ENCODE measurements at regions not wholly inside any gene's neighbourhood (a gene's known extent, or its start where the extent isn't known, plus 50 kb on each side); places are given as distances from the start of the nearest gene placed in this dataset.

DNA sequence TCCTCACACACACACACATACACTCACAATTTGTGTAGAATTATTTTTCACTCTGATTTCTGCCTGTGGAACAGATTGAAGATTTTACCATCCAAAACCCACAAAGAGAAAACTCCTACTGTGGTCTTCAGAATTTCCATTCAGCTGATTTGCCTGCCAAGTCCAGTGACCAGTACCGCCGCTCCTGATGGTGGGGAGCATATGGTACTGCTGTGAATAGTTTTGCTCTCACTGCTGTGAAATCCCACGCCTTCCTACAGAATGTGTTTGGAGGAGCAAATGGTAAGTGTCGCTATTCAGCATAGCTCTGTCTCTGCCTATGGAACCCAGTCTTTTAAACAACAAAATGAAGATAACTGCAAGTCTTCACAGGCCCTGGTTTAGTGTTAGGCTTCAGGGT is 629.5 kb downstream of the LMO4 start:
- no peak for TF ChIP-seq ZFP3 (CRISPR knock-in tag; IDR thresholded peaks at IDR 0.05)
- ATAC-seq, result no peak

DNA sequence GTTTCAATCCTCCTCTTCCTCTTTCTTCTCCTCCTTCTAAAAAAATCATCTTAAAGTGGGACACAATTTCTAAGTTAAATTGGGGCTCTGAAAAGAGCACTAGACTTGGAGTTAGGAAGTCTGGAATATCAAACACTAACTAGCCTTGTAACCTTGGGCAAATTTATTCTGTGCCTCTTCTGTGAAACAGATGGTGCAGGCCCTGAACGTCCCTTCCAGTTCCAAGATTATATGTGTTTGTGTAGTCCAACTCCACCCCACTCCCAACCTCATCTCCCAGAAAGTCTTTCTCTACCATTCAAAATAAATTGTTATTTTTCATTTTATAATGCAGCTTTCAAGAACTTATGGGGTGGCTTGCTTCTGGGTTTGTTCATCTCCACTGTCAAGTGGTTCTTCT is 630.0 kb downstream of the LMO4 start:
- TF ChIP-seq PPARA (CRISPR knock-in tag; IDR thresholded peaks at IDR 0.05; ENCODE audit: borderline replicate concordance), result no peak
- no peak for TF ChIP-seq TOX (CRISPR knock-in tag; IDR thresholded peaks at IDR 0.05; ENCODE audit: borderline replicate concordance)
- no peak for TF ChIP-seq ZNF8 (CRISPR knock-in tag; IDR thresholded peaks at IDR 0.05)
- TF ChIP-seq BACH2 (CRISPR knock-in tag; IDR thresholded peaks at IDR 0.05; ENCODE audit: borderline replicate concordance), result no peak
- TF ChIP-seq, protein P1, sequence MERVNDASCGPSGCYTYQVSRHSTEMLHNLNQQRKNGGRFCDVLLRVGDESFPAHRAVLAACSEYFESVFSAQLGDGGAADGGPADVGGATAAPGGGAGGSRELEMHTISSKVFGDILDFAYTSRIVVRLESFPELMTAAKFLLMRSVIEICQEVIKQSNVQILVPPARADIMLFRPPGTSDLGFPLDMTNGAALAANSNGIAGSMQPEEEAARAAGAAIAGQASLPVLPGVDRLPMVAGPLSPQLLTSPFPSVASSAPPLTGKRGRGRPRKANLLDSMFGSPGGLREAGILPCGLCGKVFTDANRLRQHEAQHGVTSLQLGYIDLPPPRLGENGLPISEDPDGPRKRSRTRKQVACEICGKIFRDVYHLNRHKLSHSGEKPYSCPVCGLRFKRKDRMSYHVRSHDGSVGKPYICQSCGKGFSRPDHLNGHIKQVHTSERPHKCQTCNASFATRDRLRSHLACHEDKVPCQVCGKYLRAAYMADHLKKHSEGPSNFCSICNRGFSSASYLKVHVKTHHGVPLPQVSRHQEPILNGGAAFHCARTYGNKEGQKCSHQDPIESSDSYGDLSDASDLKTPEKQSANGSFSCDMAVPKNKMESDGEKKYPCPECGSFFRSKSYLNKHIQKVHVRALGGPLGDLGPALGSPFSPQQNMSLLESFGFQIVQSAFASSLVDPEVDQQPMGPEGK (CRISPR knock-in tag; IDR thresholded peaks at IDR 0.05; ENCODE audit: borderline replicate concordance), result no peak
- TF ChIP-seq ZNF70 (CRISPR knock-in tag; IDR thresholded peaks at IDR 0.05), result no peak
- no peak for TF ChIP-seq TCF4 (CRISPR knock-in tag; IDR thresholded peaks at IDR 0.05; ENCODE audit: borderline replicate concordance)
- no peak for TF ChIP-seq GLIS3 (CRISPR knock-in tag; IDR thresholded peaks at IDR 0.05)
- no peak for ATAC-seq

DNA sequence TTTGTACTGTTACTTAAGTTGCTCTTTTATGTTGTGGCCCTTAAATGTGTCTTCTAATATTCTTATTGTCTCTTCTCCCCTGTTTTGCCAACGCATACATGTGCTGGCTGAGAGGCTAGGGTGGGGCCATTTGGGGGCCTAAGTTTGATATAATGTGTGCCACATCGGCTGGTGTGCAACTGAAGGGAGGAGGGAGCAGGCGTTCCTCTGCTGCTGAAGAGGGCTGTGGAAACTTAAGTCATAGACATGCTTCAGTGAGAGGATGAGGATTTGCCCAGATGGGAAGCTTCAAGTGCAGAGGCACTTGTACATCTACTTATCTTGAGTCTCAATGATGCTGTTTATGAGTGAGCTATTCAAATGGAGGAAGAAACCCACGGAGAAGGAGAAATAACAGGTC is 630.6 kb downstream of the LMO4 start:
- TF ChIP-seq, protein P1 (CRISPR knock-in tag; IDR thresholded peaks at IDR 0.05; ENCODE audit: borderline replicate concordance), result no peak
- TF ChIP-seq, protein P2, sequence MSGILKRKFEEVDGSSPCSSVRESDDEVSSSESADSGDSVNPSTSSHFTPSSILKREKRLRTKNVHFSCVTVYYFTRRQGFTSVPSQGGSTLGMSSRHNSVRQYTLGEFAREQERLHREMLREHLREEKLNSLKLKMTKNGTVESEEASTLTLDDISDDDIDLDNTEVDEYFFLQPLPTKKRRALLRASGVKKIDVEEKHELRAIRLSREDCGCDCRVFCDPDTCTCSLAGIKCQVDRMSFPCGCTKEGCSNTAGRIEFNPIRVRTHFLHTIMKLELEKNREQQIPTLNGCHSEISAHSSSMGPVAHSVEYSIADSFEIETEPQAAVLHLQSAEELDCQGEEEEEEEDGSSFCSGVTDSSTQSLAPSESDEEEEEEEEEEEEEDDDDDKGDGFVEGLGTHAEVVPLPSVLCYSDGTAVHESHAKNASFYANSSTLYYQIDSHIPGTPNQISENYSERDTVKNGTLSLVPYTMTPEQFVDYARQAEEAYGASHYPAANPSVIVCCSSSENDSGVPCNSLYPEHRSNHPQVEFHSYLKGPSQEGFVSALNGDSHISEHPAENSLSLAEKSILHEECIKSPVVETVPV (CRISPR knock-in tag; IDR thresholded peaks at IDR 0.05), result no peak
- TF ChIP-seq OSR1 (CRISPR knock-in tag; IDR thresholded peaks at IDR 0.05) (no peak), ZC3H10 (CRISPR knock-in tag; IDR thresholded peaks at IDR 0.05) (no peak), ESRRG (CRISPR knock-in tag; IDR thresholded peaks at IDR 0.05) (no peak), ARNTL (CRISPR knock-in tag; IDR thresholded peaks at IDR 0.05; ENCODE audit: borderline replicate concordance, low read depth) (no peak)
- no peak for ATAC-seq

DNA sequence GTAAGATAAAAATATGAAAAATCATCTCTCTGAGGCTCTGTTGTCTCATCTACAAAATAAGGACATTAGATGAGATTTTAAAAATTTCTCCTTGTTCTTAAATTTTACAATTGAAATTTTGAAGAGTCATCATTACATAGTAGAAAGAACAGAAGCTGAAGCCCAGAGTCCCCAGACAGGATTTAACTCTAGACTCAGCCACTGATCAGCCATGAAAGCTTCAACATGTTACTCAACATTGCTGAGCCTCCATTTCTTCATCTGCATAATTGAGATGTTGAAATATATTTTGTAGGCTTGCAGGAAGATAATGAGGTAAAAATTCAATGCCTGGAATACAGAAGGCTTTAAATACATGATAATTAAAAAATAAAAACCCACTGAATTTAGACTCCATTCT is 633.3 kb downstream of the LMO4 start:
- TF ChIP-seq ZC3H10 (CRISPR knock-in tag; IDR thresholded peaks at IDR 0.05), result no peak
- TF ChIP-seq GLIS3 (CRISPR knock-in tag; IDR thresholded peaks at IDR 0.05), result no peak
- TF ChIP-seq BACH2 (CRISPR knock-in tag; IDR thresholded peaks at IDR 0.05; ENCODE audit: borderline replicate concordance), result no peak
- TF ChIP-seq, protein P1 (CRISPR knock-in tag; IDR thresholded peaks at IDR 0.05; ENCODE audit: borderline replicate concordance), result no peak
- no peak for TF ChIP-seq OSR1 (CRISPR knock-in tag; IDR thresholded peaks at IDR 0.05)
- TF ChIP-seq, protein P3, sequence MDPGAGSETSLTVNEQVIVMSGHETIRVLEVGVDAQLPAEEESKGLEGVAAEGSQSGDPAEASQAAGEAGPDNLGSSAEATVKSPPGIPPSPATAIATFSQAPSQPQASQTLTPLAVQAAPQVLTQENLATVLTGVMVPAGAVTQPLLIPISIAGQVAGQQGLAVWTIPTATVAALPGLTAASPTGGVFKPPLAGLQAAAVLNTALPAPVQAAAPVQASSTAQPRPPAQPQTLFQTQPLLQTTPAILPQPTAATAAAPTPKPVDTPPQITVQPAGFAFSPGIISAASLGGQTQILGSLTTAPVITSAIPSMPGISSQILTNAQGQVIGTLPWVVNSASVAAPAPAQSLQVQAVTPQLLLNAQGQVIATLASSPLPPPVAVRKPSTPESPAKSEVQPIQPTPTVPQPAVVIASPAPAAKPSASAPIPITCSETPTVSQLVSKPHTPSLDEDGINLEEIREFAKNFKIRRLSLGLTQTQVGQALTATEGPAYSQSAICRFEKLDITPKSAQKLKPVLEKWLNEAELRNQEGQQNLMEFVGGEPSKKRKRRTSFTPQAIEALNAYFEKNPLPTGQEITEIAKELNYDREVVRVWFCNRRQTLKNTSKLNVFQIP (CRISPR knock-in tag; IDR thresholded peaks at IDR 0.05; ENCODE audit: borderline replicate concordance, low read depth), result no peak
- TF ChIP-seq ZFP3 (CRISPR knock-in tag; IDR thresholded peaks at IDR 0.05), result no peak
- TF ChIP-seq ISL1 (CRISPR knock-in tag; IDR thresholded peaks at IDR 0.05), result no peak
- TF ChIP-seq CSDC2 (CRISPR knock-in tag; IDR thresholded peaks at IDR 0.05), result no peak
- no peak for TF ChIP-seq ZNF565 (CRISPR knock-in tag; conservative IDR thresholded peaks at IDR 0.05; ENCODE audit: low read depth)
- TF ChIP-seq ARNTL (CRISPR knock-in tag; IDR thresholded peaks at IDR 0.05; ENCODE audit: borderline replicate concordance, low read depth), result no peak
- no peak for TF ChIP-seq ZNF70 (CRISPR knock-in tag; IDR thresholded peaks at IDR 0.05)
- no peak for TF ChIP-seq PPARA (CRISPR knock-in tag; IDR thresholded peaks at IDR 0.05; ENCODE audit: borderline replicate concordance)
- no peak for TF ChIP-seq ZFP30 (CRISPR knock-in tag; IDR thresholded peaks at IDR 0.05)
- TF ChIP-seq, protein P4, sequence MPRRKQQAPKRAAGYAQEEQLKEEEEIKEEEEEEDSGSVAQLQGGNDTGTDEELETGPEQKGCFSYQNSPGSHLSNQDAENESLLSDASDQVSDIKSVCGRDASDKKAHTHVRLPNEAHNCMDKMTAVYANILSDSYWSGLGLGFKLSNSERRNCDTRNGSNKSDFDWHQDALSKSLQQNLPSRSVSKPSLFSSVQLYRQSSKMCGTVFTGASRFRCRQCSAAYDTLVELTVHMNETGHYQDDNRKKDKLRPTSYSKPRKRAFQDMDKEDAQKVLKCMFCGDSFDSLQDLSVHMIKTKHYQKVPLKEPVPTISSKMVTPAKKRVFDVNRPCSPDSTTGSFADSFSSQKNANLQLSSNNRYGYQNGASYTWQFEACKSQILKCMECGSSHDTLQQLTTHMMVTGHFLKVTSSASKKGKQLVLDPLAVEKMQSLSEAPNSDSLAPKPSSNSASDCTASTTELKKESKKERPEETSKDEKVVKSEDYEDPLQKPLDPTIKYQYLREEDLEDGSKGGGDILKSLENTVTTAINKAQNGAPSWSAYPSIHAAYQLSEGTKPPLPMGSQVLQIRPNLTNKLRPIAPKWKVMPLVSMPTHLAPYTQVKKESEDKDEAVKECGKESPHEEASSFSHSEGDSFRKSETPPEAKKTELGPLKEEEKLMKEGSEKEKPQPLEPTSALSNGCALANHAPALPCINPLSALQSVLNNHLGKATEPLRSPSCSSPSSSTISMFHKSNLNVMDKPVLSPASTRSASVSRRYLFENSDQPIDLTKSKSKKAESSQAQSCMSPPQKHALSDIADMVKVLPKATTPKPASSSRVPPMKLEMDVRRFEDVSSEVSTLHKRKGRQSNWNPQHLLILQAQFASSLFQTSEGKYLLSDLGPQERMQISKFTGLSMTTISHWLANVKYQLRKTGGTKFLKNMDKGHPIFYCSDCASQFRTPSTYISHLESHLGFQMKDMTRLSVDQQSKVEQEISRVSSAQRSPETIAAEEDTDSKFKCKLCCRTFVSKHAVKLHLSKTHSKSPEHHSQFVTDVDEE (CRISPR knock-in tag; IDR thresholded peaks at IDR 0.05), result no peak
- TF ChIP-seq SNAI2 (CRISPR knock-in tag; IDR thresholded peaks at IDR 0.05), result no peak
- no peak for TF ChIP-seq TOX (CRISPR knock-in tag; IDR thresholded peaks at IDR 0.05; ENCODE audit: borderline replicate concordance)
- TF ChIP-seq ZNF8 (CRISPR knock-in tag; IDR thresholded peaks at IDR 0.05), result no peak
- TF ChIP-seq, protein P2 (CRISPR knock-in tag; IDR thresholded peaks at IDR 0.05), result no peak
- no peak for TF ChIP-seq TCF4 (CRISPR knock-in tag; IDR thresholded peaks at IDR 0.05; ENCODE audit: borderline replicate concordance)

More for the DNA sequence above, 633.3 kb downstream of the LMO4 start:
- no peak for ATAC-seq
